DND-41 (cell line): ENCODE measurements at regions not wholly inside any gene's neighbourhood (a gene's known extent, or its start where the extent isn't known, plus 50 kb on each side); places are given as distances from the start of the nearest gene placed in this dataset.

Experiments used
- ATAC-seq: fragments of 200-7000 bp; cut with Tn5 transposase; 3 replicates; pipeline ENCODE4 v1.9.1; 2021; ENCODE audit warnings: low read depth; ENCODE audit not compliant: insufficient read depth
- DNase-seq: peaks from one replicate; pipeline ENCODE4 v3.0.0-alpha.2; 2020
- H2AFZ ChIP-seq: 2 replicates; pipeline ENCODE4 v1.6.0; 2012; ENCODE audit warnings: low read depth, low read length
- H3K27ac ChIP-seq: 2 replicates; pipeline ENCODE4 v1.5.1; 2012; ENCODE audit warnings: low read length, inconsistent platforms
- H3K27me3 ChIP-seq: fragments of 200-600 bp; sonication (generic); 2 replicates; pipeline ENCODE4 v1.6.0; 2012; ENCODE audit warnings: low read length, mild to moderate bottlenecking, inconsistent platforms; ENCODE audit not compliant: insufficient read depth, poor library complexity
- H3K36me3 ChIP-seq: 2 replicates; pipeline ENCODE4 v1.5.1; 2012; ENCODE audit warnings: low read length, inconsistent platforms; ENCODE audit not compliant: insufficient read depth
- H3K4me1 ChIP-seq: 2 replicates; pipeline ENCODE4 v1.5.1; 2012; ENCODE audit warnings: mild to moderate bottlenecking, low read length; ENCODE audit not compliant: insufficient read depth
- H3K4me2 ChIP-seq: 2 replicates; pipeline ENCODE4 v1.6.0; 2012; ENCODE audit warnings: mild to moderate bottlenecking, moderate library complexity, low read length, inconsistent platforms; ENCODE audit not compliant: insufficient read depth
- H3K4me3 ChIP-seq, 2 experiments: fragments of 200-600 bp in 1 of 2; shearing (Covaris generic) in 1 of 2; 2 replicates each; pipeline ENCODE4 v1.5.1; 2012 to 2016; ENCODE audit warnings: inconsistent platforms in 2 of 2, low read length in 2 of 2, mild to moderate bottlenecking in 2 of 2, low read depth in 1 of 2, moderate library complexity in 1 of 2
- H3K79me2 ChIP-seq: 2 replicates; pipeline ENCODE4 v1.6.0; 2012; ENCODE audit warnings: low read length, inconsistent platforms; ENCODE audit not compliant: insufficient read depth
- H3K9ac ChIP-seq: 2 replicates; pipeline ENCODE4 v1.6.0; 2012; ENCODE audit warnings: low read depth, mild to moderate bottlenecking, inconsistent platforms, low read length, moderate library complexity
- H3K9me3 ChIP-seq: 2 replicates; pipeline ENCODE4 v1.5.1; 2012; ENCODE audit warnings: low read length, moderate library complexity, mild to moderate bottlenecking, inconsistent platforms; ENCODE audit not compliant: insufficient read depth, severe bottlenecking
- H4K20me1 ChIP-seq: 2 replicates; pipeline ENCODE4 v1.6.0; 2012; ENCODE audit warnings: low read length; ENCODE audit not compliant: insufficient read depth
- CTCF ChIP-seq: IDR thresholded peaks from 2 replicates; pipeline ENCODE4 v1.5.1; 2012; ENCODE audit warnings: borderline replicate concordance, low read length, moderate library complexity, mild to moderate bottlenecking; ENCODE audit not compliant: poor library complexity, severe bottlenecking; ENCODE audit errors: extremely low read depth
- EZH2 ChIP-seq: IDR thresholded peaks from 3 replicates; pipeline ENCODE4 v1.6.1; 2012; ENCODE audit warnings: borderline replicate concordance, low read depth, mild to moderate bottlenecking, moderate library complexity, low read length, inconsistent platforms; ENCODE audit not compliant: severe bottlenecking

- Histone ChIP-seq H4K20me1 (no peaks in the 10 kb centered on the region), H3K4me1 (no peaks in the 10 kb centered on the region), H3K9me3 (no peaks in the 10 kb centered on the region), H3K36me3 (no peaks in the 10 kb centered on the region), H3K9ac (no peak overlapping the region), H3K79me2 (no peaks in the 10 kb centered on the region), H3K27me3 (no peaks in the 10 kb centered on the region), H2AFZ (no peak overlapping the region), H3K4me3 (no peak overlapping the region), H3K4me2 (no peak overlapping the region), H3K27ac (no peak overlapping the region)
- no peak for ATAC-seq
- DNase-seq, result no peak
- TF ChIP-seq EZH2, result no peak
- TF ChIP-seq CTCF, result no peak
Measured at GRCh38 chrY:8452963-8453362, 884.3 kb upstream of the TSPY4 start.

DNA sequence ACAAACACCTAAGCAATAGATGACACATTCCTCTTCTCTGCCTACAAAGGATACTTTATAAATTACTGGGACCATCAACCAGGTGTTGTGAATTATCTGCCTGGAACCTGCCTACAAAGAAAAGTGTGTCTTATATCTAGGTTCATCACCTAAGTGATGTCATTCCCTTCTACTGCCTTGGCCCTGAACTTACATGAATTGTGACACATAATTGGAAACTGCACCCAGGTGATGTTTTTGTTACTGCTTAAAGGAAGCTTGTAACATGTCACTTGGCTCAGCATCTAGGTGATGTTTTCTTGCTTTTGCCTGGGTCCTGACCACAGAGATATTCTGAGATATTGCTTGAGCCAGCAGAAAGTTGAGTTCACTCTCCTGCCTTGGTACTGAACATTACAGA lies 870.5 kb upstream of the TSPY4 start:
- Histone ChIP-seq H3K9ac (no peak overlapping the region), H3K27me3 (no peaks in the 10 kb centered on the region), H3K79me2 (no peaks in the 10 kb centered on the region), H2AFZ (no peak overlapping the region), H3K4me3 (no peak overlapping the region), H3K36me3 (no peaks in the 10 kb centered on the region), H3K27ac (no peak overlapping the region), H3K4me1 (no peaks in the 10 kb centered on the region), H3K4me2 (no peak overlapping the region), H4K20me1 (no peaks in the 10 kb centered on the region), H3K9me3 (no peaks in the 10 kb centered on the region)
- DNase-seq, result no peak
- TF ChIP-seq CTCF, result no peak
- no peak for TF ChIP-seq EZH2
- no peak for ATAC-seq

DNA sequence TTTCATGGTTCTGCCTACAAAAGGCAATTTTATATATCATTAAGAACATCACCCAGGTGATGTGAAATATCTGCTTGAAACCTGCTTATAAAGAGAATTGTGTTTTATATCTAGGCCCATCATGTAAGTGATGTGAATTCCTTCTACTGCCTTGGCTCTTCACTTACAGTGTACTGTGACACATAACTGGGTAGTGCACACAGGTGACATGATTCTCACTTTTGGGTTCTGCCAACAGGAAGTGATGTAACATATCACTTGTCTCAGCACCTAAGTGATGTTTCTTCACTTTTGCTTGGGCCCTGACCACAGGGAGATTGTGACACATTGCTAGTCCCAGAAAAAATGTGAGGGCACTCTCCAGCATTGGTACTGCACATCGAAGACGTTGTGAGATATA lies 867.0 kb upstream of the TSPY4 start:
- Histone ChIP-seq H2AFZ (no peak overlapping the region), H3K4me3 (no peak overlapping the region), H3K36me3 (no peaks in the 10 kb centered on the region), H3K27ac (no peak overlapping the region), H3K79me2 (no peaks in the 10 kb centered on the region), H3K4me2 (no peak overlapping the region), H3K27me3 (no peaks in the 10 kb centered on the region), H3K9me3 (no peaks in the 10 kb centered on the region), H4K20me1 (no peaks in the 10 kb centered on the region), H3K4me1 (no peaks in the 10 kb centered on the region), H3K9ac (no peak overlapping the region)
- no peak for DNase-seq
- no peak for TF ChIP-seq CTCF
- TF ChIP-seq EZH2, result no peak
- no peak for ATAC-seq

DNA sequence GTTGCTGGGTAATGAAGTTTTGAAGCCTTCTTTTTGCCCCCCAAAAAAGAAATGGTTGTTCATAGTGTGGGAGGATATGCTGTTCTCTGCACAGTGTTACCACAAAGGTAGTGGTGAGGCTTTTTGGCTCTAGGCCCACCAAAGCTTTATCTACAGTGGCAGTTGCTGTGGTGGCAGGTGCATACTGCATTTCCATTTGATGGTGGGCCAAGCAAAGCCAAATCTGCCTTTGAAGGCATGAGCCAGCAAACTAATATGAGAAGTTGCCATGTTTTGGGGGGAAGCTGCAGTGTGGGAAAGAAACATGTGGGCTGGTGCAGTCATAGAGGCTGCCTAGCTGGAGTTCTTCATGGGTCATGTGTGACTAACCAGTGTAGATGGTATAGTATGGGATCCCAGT lies 858.1 kb upstream of the TSPY4 start:
- peak; percentile 35; the same call in 2 of the 3 replicates for ATAC-seq

More for the DNA sequence above, 858.1 kb upstream of the TSPY4 start:
- Histone ChIP-seq H3K36me3 (no peaks in the 10 kb centered on the region), H3K4me1 (peaks cover 17% of the 10 kb centered on the region), H3K9me3 (no peaks in the 10 kb centered on the region), H4K20me1 (no peaks in the 10 kb centered on the region), H3K27ac (peak overlapping the region; percentile 70; the same call in 1 of the 2 replicates), H3K4me2 (no peak overlapping the region), H3K27me3 (no peaks in the 10 kb centered on the region), H2AFZ (no peak overlapping the region), H3K79me2 (no peaks in the 10 kb centered on the region), H3K9ac (no peak overlapping the region), H3K4me3 (no peak overlapping the region)
- DNase-seq, result peak; percentile 10
- TF ChIP-seq EZH2 (no peak), CTCF (no peak)
